ENCODE measurements at regions not wholly inside any gene's neighbourhood (a gene's known extent, or its start where the extent isn't known, plus 50 kb on each side); places are given as distances from the start of the nearest gene placed in this dataset.

- DNase-seq = no peak
These were observed 461.1 kb upstream of the NXPH2 start for GRCh38 chr2:139241286-139241685.

DNA sequence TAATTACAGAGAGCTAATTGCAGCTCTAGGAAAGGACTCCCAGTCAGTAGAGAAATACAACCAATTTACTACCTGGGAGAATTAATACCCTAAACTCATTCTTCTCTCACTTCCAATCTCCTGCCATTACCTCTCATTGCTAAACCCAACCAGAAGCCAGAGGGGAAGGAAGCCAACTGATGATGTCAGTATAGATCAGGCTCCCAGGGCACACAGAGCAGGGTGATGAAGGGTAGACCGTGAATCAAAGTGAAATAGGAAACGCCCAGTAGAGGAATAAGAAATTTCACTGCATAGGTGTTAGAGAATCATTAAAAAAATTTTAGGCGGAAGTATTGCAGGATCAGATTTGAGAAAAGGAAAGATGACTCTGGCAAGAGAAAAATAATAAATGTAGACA is 456.8 kb upstream of the NXPH2 start:
- DNase-seq = no peak

GRCh38 chr2:139230881-139231280 is 450.7 kb upstream of the NXPH2 start:
- DNase-seq = no peak

DNA sequence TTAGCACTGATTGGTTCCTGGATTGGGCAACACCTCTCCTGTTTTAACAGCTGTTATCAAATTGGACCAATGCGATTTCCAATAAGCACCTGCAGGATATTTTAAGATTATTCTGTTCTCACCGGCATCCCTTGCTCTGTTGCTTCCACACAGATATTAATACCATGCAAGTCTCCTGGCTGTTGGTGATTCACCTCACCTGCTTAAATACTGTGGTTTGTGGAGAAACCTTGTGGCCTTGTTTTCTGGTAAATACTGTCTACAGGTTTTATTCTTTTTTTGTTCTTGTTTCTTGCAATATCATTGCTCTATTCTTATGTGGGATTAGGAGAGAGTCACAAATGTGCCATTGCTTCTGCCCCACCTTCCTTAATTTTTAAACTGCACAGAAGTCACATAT is 448.1 kb upstream of the NXPH2 start:
- no peak for DNase-seq

DNA sequence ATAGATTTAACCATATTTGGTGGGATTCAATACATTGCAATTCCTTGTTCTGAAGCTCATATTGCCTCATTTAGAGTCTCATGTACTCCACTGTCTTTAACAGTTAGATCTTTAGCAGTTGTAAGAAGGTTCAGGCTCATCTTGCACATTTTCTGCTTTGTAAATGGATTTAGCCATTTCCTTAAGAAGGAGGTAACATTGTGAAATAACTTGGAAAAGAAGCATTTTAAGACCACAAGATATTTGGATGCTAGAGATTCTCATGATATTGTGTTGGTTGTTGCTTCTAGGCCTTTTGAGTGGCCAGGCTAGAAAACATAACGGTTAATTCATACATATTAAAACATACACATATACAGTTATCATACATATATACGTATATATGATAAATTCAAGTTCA is 445.8 kb upstream of the NXPH2 start:
- no peak for DNase-seq

GRCh38 chr2:139218181-139218580 is 438.0 kb upstream of the NXPH2 start:
- DNase-seq = no peak

DNA sequence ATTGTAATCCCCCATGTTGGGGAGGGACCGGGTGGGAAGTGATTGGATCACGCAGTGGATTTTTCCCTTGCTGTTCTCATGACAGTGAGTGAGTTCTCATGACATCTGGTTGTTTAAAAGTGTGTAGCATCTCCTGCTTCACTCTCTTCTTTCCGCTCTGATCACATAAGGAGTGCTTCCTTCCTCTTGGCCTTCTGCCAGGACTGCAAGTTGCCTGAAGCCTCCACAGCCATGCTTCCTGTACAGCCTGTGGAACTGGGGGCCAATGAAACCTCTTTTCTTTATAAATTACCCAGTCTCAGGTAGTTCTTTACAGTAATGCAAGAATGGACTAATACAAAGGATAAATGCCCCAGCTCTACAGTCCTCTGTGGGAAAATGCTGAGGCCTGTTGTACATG is 437.5 kb upstream of the NXPH2 start:
- DNase-seq = no peak

DNA sequence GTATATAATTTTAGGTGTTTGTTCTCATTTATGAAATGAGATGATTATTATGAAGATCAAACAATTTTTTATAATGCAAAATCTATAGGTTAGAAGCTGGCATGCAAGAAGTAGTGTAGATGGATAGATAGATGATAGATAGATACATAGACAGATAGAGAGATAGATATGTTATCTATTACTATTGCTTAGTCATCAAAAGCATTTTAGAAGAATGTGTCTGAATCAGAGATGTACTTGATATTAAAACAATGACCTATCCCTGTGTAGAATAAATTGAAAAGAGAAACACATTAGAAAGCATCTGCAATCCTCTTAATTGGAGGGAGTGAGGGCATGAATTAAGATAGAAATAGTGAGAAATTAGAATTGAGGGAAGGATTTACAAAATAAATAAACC is 436.2 kb upstream of the NXPH2 start:
- no peak for DNase-seq

DNA sequence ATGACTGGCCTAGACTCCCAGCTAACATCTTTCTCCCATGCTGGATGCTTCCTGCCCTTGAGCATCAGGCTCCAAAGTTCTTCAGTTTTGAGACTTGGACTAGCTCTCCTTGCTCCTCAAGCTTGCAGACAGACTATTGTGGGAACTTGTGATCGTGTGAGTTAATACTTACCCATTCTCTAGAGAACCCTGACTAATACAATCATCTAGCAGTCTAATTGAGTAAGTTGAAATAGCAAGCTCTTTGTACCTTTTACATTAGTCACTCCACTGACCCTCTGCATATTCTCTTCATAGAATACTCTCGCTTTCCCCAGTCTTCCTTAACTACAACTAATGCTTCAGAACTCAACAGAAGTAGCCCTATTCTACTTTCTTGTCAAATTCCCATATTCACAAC is 434.6 kb upstream of the NXPH2 start:
- no peak for DNase-seq

DNA sequence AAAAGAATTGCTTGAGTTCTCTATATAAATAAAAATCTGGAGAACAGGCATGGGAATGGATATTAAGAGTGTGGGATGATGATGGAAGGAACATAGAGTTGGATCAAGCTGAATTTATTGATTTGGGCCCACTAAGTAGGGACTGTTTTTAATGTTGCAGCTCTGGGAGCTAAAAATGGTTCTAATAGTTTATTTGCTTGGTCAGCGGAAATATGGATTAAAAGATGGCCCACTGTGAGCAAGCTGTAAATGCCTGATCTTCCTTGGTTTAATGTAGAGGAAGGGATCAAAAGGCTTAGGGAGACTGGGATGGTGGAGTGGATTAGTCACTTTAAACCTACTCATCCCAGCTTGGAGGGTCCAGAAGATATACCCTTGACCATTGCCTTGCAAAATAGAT is 429.4 kb upstream of the NXPH2 start:
- DNase-seq = no peak

- DNase-seq = no peak
These were observed 421.3 kb upstream of the NXPH2 start for GRCh38 chr2:139201516-139201915.

DNA sequence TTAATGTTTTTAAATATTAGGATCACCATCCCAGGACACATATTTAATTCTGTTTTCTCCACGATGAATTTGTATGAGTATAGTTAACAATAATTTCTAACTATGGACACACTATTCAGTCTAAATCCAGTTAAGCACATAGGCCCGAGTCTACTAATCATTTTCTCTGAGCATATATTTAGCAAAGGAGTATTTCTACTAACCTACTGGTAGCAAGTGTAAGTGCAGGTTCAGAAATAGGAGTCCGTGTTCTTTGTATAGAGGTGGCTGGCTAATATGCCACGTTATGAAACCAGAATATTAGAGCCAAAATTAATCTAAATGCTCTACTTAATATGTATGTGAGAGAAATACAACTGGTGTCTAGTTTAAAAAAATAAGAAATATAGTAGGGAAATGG is 416.6 kb upstream of the NXPH2 start:
- DNase-seq = no peak

DNA sequence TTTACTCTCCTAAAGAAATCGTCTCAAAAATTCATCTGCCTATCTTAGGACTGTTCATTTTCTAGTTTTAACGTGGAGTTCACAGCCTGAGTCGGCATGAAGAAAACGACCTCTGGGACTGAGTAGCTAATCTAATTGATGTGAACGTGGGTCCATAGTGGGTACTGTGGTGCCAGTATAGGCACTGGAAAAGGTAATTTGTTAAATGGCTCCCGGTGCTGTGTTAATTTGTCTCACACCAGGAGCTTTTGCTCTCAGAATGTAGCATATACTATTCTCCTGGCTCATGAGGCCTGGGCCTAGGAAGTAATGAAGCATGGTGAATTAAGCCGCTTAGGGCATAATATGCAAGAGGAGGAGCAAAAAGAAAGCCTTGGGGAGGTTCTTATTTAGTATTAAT is 414.4 kb upstream of the NXPH2 start:
- DNase-seq = no peak

DNA sequence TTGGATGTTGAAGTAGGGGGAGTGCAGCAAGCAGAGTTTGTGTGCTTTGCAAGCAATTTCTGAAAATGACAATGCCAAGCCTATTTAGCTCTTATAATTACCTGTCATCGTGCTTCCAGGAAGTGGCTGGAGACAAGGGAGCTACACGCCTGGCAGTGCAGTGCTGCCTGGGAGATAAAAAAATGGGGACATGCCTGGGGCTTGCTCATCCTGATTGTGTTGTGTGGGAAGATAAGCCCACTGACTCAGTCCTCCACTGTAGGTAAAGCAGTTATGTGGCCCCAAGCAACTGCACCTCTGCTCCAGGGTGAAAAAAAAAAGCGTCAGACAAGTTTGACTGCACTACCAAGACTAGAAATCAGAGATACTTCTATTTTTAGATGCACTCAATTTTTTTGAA is 396.9 kb upstream of the NXPH2 start:
- DNase-seq = no peak

- no peak for DNase-seq
These were observed 395.3 kb upstream of the NXPH2 start for GRCh38 chr2:139175510-139175909.

DNA sequence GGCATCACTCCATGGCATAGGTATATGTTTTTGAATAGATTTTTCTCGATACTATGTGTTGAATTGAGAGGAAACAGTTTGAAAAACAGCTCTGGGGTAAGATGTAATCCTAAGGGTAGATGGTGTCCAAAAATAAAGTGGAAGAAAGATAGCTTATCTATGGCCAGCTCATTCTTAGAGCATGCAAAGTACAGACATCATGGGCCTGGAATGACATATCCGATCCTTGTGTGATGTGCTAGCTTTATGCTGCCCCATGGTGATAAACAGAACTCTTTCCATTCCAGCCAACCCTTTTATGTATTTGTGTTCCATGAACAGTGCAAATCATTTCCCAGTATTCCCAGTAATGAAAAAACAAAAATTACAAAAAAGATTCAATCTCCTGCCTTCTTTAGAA is 390.2 kb upstream of the NXPH2 start:
- no peak for DNase-seq

DNA sequence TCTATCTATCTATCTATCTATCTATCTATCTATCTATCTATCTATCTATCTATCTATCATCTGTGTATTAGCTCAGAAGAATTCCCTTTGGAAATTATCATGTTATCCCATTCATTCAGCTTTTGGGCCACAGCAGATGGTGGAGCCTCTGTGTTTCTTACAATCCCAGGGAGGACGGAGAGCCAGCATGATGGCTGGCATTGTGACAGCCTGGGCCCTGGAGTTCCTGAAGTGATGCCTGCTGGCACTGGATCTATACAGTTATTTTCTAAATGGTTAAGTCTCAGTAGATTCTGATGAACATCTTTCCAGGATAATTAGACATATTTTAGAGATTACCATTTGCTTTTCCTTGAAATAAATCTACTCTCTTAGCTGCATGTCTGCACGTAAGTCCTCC is 385.4 kb upstream of the NXPH2 start:
- DNase-seq = no peak

DNA sequence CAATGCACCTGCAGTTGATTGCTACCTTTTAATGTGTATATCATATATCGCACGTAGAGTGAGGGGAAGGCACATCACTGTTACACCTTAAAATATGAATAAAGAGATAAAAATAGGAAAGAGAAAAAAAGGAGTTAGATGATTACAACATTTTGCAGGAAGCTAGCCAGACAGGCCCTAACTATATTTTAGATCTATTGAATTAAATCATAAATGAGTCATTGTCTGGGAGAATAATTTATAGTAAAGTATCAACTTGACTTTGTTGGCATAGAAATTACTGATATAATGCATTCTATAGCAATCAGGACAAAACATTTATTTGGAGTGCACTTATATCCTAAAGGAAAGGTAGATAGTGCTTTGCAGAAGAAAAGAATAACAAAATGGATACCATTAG is 384.9 kb upstream of the NXPH2 start:
- no peak for DNase-seq

GRCh38 chr2:139162957-139163356 is 382.8 kb upstream of the NXPH2 start:
- no peak for DNase-seq

DNA sequence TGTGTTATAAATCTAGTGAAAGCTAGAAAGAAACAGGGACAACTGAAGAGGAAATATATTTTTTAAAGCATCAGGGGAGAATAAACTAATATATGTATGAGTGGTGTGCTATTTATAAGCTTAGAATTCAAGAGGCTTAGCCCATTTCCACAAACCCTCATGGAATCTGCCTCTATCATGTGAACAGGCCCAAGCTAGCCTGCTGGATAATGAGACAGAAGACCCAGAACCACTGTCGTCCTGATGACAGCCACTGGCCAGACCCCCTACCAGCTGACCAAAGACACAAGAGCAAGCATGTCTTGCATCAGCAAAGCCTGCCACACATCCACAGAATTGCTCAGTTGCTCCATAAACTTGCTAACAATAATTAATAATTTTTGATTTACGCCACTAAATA is 382.3 kb upstream of the NXPH2 start:
- DNase-seq = no peak

GRCh38 chr2:139160836-139161235 is 380.6 kb upstream of the NXPH2 start:
- no peak for DNase-seq

- DNase-seq = no peak
These were observed 379.0 kb upstream of the NXPH2 start for GRCh38 chr2:139159177-139159576.

- DNase-seq = no peak
These were observed 376.5 kb upstream of the NXPH2 start for GRCh38 chr2:139156730-139157129.

- no peak for DNase-seq
These were observed 375.8 kb upstream of the NXPH2 start for GRCh38 chr2:139155991-139156390.

DNA sequence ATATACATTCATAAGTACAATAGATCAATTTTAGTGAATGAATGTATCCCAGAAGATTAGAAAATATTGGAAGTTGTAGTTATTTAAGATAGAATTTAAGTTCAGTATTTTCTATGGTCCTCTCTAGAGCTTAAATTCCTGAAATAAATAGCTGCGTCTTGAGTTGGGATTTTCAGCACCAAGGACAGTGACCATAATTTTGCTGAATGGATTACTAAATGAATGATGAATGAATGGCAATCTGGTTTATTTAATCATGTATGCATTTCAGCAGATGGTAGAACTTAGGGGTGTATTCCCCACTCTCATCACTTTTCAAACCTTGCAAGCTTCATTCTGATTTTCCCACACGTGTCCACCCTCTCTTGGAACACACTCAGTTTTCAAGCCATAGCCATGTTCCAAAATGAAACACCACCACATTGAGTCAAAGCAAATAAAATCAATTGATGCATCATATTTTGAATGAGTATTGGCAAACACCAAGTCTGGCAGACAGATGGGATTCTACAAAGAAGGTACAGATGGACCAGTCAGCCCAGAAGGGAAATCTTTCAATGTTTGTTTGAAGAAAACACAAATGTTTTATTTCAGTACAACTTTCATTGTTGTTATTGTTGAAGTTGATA is 362.2 kb upstream of the NXPH2 start:
- no peak for DNase-seq

DNA sequence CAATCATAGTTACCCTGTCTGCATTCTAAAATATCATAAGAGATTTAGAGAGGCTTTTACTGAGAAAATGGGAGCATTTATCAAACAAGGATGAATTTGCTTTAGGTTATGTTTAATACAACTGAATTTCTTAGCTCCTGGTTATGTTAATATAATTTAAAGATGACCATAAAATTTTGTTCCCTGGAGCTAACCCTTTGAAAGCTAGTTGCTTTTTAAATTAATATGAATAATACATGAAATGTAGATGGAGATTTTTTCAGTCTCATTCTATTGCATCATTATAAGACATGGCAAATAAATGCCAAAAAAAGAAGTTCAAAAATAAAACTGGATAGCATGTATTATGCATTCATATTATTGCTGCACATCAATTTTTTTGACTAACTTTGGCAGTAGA is 344.1 kb upstream of the NXPH2 start:
- no peak for DNase-seq

Data from inflammatory macrophage (primary cell).